Left renal cortex interstitium (tissue), 4 donors: ENCODE measurements at regions not wholly inside any gene's neighbourhood (a gene's known extent, or its start where the extent isn't known, plus 50 kb on each side); places are given as distances from the start of the nearest gene placed in this dataset.
A peak's percentile ranks its signal among the peaks of the same experiment; 100 is the strongest.

Source experiments
- DNase-seq, 4 donors: peaks; one replicate each; pipeline ENCODE4 v3.0.0-alpha.2; 2013; ENCODE audit warnings: low read depth in 4 of 4, low spot score in 2 of 4, missing footprints in 1 of 4

DNA sequence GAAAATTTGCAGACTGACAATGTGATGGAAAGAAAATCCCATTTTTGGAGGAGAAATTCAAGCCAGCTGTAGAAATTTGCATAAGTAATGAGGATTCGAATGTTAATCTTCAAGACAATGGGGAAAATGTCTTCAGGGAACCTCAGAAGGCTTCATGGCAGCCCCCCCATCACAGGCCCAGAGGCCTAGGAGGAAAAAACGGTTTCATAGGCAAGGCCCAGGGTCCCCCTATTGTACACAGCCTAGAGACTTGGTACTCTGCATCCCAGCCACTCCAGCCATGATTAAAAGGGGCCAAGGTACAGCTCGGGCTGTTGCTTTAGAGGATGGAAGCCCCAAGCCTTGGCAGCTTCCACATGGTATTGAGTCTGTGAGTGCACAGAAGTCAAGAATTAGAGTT is 303.6 kb upstream of the PCDH7 start:
- DNase-seq, result no peak

DNA sequence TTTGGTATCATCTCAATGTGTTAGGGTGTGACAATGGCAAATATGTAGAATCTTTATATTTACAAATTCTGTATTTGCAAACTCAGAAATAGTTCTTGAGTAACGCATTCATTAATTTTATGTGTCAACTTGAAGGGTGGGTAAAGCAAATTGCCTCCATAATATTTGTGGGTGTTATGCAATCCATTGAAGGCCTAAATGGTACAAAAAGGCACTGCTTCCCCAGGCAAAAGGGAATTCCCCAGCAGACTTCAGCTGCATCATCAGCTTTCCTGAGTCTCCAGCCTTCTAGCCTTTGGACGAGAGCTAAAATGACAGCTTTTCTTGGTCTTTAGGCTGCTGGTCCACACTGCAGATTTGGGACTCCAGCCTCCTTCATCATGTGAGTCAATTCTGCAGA is 292.2 kb upstream of the PCDH7 start:
- no peak for DNase-seq

DNA sequence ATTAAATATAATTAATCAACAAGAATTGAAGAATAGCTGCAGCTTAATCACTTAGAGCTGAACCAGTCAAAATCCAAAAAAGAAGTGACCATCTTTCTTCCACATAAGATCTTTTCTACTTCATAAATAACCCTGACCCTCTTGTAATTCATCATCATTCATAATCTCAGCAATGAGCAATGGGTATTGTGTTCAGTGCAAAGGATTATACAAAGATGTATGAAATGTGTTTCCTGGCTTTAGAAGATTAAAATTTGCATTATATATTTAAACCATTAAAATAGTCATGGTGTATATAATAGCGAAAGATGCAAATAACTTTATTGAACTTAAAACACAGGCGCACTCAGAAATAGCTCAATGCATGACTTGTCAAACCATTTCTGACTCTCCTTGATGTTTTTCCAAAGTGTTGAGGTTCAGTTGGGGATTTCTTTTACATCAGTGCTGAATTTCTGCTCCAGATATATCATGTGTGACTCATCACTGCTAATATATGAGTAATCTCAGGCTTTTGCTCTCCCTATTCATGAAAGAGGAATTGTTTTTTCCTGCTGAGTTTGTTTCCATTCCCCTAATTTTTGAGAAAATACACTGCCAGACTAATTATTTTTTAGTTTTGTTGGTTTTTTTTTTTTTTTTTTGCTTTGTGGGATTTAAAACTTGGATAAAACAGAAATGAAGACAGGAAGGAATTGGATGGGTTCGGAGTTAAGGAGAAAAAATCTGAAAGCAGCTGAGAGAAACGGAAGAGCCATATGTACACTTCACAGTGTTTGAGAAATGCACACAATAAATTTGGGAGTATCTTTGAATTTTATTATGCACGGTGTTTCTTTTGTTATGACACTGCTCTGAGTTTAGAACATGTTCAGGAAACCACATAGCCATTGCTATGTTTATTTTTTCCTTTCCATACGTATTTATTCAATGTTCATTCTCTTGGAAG is 290.1 kb upstream of the PCDH7 start:
- no peak for DNase-seq

DNA sequence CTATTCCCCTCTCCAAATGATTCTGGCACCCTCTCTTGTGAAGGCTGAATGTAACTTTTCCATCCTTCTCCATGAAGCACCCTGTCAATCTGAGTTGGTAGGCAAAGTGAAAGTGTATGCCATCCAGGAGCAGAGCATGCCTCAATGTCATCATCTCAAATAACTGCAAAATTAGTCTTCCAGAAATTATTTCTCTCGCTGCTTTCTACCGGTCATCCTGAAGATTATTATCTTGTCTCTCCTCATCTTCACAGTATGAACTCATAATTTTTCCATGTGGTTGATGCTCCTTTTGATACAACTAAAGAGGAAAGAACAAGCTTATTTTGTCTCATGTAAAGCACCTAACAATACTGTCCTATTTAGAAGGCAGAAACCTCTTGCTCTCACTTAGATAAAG is 285.5 kb upstream of the PCDH7 start:
- no peak for DNase-seq

DNA sequence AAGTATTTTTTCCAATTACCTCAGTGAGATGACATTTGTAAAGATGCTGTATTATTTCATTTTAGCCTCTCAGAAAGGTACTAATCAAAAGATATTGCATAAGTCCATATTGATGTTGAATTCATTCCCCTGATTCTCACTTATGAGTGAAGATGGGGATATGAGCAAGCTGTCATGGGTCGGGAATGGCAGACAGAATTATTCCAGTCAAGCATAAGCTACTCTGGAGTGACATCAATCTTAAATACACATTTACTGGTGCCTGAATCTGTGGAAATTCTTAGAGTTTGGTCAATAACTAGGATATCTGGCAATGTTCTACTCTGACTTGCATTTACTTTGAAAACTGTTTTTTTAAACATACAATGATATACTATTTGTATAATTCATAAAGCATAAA is 283.8 kb upstream of the PCDH7 start:
- no peak for DNase-seq

DNA sequence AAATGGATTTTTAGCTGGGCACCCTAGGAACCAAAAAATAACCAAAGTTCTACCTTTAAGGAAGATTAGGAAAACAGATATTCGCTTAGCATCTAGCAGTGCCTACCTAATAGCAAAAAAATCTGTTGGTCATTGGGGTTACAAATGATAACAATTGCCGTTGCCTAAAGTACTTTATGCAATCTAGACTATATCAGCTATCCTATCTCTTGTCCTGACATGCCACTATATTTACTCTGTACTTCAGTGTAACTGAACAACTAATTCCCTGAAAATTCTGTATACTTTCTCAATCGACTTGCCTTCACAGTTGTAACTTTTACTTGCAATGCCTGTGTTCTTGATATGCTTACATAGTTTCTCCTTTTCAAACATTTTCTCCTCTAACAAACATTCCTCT is 282.9 kb upstream of the PCDH7 start:
- DNase-seq, result no peak

DNA sequence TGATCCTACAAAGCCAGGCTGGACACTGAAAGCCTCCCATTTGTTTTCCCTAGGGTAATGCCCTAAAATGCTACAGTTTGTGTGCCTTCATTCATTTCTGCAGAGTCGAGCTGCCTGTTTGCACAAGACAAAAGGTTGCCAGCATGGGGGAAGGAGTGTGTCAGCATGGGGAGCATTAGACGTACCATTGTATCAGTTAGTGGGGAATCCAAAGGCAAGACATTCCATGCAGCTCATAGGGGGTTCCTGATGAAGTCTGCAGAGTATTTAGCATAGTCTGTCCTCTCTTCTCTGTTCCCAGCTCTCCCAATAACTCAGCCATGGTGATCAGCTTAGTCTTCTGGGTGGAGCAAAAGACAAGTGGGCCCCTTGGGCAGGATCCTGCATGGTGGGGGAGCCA is 276.9 kb upstream of the PCDH7 start:
- no peak for DNase-seq

DNA sequence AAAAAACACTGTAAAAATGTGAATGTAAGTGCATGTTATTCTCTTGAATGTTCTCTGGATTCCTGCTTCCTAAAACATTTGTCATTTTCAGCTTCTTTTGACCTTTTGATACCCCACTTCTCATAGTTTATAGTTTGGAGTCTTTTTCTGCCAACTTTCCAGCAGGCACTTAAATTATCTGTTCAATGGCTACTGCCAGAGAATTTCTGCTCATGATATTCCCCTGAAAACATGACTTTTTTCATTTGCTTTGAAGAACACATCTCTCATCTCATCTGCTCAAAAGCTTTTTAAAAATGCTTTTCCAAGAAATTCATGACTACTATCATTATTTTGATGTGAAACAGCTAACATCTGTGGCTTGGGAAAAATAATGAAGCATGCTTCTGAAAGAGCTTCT is 269.7 kb upstream of the PCDH7 start:
- DNase-seq, result peak in 2 of 4 donors; percentile 14 to 17

DNA sequence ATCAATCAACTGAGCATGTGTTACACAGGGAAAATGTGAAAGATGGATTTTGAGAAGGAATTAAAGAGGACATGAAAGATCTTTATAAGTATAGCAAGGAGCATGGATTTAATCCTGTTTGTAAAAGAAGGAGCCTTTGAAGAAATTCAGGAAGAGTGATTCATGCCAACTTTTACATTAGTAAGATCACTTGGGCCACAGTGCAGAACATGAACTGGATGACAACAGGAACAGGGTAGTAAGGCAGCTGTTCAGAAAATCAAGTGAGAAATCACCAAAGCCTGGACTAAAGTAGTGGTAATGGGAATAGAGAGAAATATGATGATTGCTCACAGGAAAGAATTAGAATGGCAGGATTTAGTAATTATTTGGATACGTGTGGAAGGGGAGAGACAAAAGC is 265.7 kb upstream of the PCDH7 start:
- DNase-seq, result no peak

DNA sequence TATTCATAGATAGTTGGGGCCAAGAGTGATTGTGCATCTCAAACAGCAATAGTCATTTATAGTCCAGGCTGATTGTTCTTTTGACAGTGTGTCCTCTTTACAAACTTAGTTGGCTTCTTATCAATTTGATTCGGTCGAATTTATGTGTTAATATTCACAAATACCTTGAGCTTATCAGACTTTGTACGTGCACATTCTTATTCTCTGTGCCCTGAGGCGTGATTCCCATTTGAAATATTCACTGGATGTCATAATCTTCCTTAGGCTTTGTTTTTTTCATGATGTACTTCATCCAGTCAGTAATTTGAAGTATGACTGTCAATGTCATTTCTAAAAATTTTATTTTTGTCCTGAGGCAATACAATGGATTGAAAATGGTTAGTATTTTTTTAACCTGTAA is 263.5 kb upstream of the PCDH7 start:
- no peak for DNase-seq

DNA sequence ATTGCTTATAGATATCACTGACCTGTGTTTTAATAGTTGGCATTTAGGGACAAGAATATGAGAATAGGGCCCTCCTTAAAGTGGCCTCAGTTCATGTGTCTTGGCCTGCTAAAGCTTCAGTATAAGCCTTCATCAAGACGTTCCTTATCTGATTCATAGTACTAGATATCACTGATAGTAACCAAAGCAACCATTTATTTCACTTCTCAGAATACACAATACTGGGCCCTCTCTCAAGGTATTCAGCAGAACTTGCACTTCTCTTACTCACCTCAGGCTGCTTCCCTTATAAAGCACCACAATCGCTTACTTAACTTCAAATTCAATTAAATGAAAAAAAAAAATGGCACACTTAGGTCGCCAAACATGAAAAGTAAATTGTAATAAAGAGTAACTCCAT is 259.4 kb upstream of the PCDH7 start:
- no peak for DNase-seq

DNA sequence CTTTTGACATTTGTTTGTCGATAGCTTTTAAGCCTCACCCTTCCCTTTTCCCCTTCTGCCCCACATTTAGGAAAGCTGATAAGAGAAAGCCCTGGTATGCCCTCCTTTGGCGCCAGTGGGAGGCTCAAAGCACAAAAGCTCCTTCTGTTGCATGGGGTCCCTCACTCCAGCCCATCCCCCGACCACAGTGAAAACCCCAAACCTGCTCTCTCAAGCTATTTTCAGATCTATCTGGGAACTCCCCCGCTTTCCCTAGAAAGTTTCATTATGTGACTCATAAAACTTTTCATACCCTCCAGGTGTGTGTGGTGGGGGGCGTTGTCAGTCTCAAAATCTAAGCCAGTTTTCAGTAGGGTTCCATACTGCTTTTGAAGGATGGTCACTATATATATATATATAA is 259.0 kb upstream of the PCDH7 start:
- no peak for DNase-seq

DNA sequence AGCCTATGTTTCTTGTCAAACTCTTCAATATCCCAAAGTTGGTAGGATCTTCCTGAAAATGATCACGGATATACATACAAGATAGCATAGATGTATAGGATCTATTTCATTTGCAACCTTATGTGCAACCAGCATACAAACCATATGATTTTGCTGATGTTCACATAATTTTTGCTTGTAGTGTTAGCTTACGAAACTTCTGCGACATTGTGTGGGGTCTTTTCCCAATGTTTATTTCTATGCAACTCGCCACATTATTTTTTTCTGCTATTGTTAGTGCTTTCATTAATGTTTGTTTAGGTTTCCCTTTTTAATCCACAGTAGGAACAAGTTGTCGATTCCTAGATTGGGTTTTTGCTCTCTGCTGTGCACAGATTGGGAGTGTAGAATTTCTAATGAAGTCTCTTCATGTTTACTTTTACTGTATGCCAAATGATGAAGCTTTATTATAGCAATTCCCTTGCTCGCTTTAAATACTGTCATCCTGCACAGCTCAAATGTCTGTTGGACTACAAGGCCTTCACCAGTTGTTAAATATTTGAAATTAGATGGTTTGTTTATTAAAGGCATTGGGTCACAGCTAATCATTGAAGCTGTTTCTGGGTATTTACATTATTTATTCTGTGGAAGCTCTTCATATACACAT is 257.6 kb upstream of the PCDH7 start:
- no peak for DNase-seq

DNA sequence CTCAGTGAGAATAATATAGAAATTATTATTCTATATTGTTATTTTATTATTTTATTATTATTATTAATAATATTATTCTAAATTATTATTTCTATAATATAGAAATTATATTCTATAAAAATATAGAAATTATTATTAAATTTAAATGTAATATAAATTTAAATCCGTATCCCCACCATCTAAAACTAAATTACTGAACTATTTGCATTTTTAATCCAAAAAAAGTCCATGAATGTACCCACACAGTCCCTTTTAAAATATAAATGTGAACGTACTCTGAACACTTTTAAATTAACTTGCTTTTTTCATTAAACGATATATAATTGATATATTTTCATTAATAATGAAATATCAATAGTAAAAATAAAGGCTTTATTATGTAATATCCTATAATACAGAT is 248.3 kb upstream of the PCDH7 start:
- no peak for DNase-seq

DNA sequence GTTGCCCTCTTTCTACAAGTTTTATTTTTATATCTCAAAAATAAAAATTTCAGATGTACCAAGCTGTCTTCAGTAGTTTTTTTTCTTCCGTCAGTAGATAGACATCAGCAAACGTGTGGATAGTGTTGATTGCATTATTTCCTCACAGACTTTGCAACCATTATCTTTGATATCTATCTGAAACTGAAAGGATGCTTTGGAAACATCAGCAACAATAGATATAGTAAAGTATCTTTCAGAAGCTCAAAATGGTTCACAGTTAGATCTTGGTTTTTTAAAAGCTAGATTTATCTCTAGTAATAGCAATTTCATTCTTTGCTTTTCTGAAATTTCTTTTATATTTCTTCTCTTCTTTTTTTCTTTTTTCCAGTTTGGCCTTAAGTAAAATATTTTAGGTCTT is 246.9 kb upstream of the PCDH7 start:
- no peak for DNase-seq

DNA sequence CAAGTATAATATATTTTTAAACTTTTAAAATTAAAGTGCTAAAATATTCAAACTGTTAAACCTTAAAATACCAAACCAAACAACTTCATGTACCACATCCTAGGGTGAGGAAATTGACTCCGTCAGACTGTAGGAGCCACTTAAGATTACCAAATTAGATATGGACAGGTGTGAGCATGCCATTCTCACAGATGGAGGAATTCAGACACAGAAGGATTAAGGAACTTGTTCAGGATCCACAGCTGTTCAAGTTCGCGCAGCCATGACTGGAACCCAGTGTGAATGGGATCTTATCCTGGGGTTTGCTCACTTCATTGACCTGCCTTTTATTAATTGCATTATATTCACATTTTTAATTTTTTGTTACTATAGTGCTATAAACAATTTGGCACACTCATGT is 224.9 kb upstream of the PCDH7 start:
- DNase-seq, result no peak

DNA sequence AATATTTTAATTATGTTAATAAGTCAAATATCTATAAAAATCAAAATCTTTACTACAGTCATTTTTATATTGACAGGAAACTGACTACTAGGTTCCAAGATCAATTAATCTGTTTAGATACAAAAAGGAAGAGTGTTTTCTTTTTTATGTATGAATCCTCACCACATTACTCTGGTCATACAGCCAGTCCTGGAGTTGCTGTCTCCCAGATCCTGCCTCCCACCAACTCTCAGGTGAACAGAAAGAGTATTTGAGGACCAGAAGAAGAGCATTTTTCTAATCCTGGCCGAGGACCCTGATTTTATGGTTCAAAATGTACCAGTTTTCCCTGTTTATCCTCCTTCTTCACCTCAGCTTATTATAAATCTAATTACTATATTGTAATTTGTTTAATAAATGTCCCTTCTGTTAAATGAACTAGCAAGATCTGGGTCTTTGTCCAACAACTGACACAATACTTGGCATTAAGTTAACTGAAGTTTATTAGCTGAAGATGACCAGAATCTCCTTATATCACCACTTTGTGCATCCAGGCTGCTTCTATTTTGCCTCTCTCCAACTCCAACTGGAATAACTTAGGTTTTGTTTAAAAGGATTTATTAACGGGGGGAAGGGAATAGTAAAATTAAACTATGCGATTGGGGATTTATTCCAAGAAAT is 224.4 kb upstream of the PCDH7 start:
- no peak for DNase-seq

DNA sequence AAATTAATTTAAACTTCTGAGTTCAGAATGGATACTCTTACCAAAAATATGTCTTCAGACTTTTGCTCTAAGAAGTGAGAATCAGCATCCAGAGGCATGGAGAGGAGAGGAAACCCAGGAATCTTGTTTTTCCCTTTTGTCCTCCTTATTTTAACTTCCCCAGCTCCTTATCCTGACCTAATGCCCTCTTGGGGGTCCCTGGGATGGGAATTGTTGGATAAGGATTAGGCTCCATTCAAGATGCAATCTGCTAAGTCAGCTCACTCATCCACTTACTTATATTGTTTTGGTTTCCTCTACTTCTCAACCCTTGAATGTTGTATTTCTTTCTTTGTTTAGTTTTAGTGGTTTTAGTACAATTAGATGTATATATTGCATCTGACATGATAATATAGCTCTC is 208.4 kb upstream of the PCDH7 start:
- no peak for DNase-seq

DNA sequence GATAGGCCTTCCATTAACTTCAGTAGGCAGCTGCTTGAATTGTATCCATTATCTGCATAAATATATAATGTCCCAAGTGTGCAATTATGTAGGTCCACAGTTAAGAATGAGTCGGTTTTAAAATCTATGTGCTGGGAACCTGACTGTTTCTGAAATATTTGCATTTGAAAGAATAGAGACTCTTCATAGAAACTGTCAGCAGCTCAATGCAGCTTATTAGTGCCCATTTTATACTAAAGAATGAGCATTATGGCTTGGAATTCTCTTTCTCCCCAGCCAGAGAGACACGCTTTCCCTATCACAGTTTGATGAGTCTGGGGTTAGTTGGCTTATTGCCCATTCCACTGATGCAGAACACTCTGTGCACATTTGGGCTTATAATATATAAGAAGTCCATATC is 202.0 kb upstream of the PCDH7 start:
- no peak for DNase-seq

DNA sequence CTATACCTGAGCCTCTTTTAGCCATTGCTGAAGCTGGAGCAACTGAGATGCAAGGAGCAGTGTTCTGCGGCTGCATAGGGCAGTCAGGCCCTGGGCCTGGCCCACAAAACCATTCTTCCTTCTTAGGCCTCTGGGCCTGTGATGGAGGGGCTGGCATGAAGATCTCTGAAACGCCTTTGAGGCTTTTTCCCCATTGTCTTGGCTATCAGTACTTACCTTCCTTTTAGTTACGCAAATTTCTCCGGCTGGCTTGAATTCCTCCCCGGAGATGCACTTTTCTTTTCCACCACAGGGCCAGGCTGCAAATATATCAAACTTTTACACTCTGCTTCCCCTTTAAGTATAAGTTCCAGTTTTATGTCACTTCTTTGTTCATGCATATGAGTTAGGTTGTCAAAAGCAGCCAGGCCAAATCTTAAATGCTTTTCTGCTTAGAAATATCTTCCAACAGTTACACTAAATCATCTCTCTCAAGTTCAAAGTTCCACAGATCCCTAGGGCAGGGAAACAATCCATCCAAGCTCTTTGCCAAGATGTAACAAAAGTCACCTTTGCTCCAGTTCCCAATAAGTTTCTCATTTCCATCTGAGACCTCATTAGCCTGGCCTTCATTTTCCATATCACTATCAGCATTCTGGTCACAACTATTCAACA is 194.4 kb upstream of the PCDH7 start:
- DNase-seq, result no peak

DNA sequence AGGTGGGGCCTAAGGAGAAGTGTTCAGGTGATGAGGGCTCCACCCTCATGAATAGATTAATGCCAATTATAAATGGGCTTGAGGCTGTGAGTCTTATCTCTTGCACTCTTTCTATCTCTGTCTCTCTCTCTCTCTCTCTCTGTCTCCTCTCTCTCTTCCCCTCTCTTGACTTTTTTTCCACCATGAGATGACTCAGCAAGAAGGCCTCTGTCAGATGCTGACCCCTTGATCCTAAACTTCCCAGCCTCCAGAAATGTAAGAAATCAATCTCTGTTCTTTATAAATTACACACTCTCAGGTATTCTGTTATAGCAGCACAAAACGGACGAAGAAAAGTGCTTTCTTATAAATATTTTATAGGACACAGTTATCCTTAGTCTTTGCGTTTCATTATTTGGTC is 184.9 kb upstream of the PCDH7 start:
- no peak for DNase-seq
